NT2/D1 (cell line): ENCODE measurements at regions not wholly inside any gene's neighbourhood (a gene's known extent, or its start where the extent isn't known, plus 50 kb on each side); places are given as distances from the start of the nearest gene placed in this dataset.

Experiments used
- SUZ12 ChIP-seq: IDR thresholded peaks from 2 replicates; pipeline ENCODE4 v1.6.1; 2011; ENCODE audit not compliant: insufficient read length, insufficient read depth; ENCODE audit errors: extremely low read depth
- YY1 ChIP-seq: IDR thresholded peaks from 2 replicates; pipeline ENCODE4 v1.6.1; 2011; ENCODE audit not compliant: insufficient read length, insufficient read depth

GRCh38 chr4:18296411-18296810, 274.9 kb upstream of the LCORL start:
- TF ChIP-seq YY1 (no peak), SUZ12 (no peak)
